Thyroid gland (tissue), 4 donors: ENCODE measurements at regions not wholly inside any gene's neighbourhood (a gene's known extent, or its start where the extent isn't known, plus 50 kb on each side); places are given as distances from the start of the nearest gene placed in this dataset.

Experiments
- CTCF ChIP-seq, 6 experiments: fragments of 200-600 bp in 3 of 6; fragments of 450-650 bp in 3 of 6; sonication (generic) in 3 of 6; IDR thresholded peaks; one replicate each; pipeline ENCODE4 v1.5.1; 2016 to 2019; ENCODE audit warnings: antibody characterized with exemption in 6 of 6, mild to moderate bottlenecking in 2 of 6, inconsistent platforms in 1 of 6, moderate library complexity in 1 of 6
- POLR2A ChIP-seq, 2 donors: fragments of 450-650 bp; IDR thresholded peaks; one replicate each; pipeline ENCODE4 v1.6.1; 2017; ENCODE audit warnings: antibody characterized with exemption in 2 of 2, mild to moderate bottlenecking in 2 of 2, moderate library complexity in 1 of 2

GRCh38 chr18:76252139-76252538 is 242.9 kb downstream of the ZNF516 start:
- TF ChIP-seq CTCF (IDR thresholded peaks at IDR 0.05), result no peak
- TF ChIP-seq POLR2A (IDR thresholded peaks at IDR 0.05), result no peak
